GM12875 (cell line): ENCODE measurements at regions not wholly inside any gene's neighbourhood (a gene's known extent, or its start where the extent isn't known, plus 50 kb on each side); places are given as distances from the start of the nearest gene placed in this dataset.

Source experiments
- H3K4me3 ChIP-seq: one replicate; pipeline ENCODE4 v1.5.1; 2011; ENCODE audit warnings: low read depth, low read length, control low read depth
- TF ChIP-seq, protein P1 (sequence below): IDR thresholded peaks from 2 replicates; pipeline ENCODE4 v1.5.1; 2011; ENCODE audit warnings: low read depth, mild to moderate bottlenecking, control low read depth, inconsistent platforms, low read length, moderate library complexity, borderline replicate concordance; ENCODE audit not compliant: insufficient read depth

DNA sequence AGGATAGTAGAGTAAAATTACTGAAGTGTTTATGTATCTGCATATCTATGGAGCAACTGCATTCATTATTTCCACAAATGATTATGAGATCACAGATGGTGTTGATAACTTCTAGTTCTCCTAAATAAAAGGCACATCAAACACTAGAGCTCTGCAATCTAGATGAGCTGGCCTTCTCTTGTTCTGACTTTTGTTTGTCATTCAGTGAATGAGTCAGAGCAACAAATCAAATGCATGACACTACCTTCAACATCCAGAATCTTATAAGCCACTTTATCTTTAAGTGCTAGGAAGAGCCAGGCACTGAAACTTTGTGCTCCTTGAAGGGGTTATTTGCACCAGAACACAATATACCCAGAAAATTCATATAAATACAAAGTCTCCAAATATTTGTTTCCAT lies 456.0 kb downstream of the PCDH17 start:
- TF ChIP-seq, protein P1, sequence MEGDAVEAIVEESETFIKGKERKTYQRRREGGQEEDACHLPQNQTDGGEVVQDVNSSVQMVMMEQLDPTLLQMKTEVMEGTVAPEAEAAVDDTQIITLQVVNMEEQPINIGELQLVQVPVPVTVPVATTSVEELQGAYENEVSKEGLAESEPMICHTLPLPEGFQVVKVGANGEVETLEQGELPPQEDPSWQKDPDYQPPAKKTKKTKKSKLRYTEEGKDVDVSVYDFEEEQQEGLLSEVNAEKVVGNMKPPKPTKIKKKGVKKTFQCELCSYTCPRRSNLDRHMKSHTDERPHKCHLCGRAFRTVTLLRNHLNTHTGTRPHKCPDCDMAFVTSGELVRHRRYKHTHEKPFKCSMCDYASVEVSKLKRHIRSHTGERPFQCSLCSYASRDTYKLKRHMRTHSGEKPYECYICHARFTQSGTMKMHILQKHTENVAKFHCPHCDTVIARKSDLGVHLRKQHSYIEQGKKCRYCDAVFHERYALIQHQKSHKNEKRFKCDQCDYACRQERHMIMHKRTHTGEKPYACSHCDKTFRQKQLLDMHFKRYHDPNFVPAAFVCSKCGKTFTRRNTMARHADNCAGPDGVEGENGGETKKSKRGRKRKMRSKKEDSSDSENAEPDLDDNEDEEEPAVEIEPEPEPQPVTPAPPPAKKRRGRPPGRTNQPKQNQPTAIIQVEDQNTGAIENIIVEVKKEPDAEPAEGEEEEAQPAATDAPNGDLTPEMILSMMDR = no peak
- H3K4me3 ChIP-seq = no peak overlapping the region

DNA sequence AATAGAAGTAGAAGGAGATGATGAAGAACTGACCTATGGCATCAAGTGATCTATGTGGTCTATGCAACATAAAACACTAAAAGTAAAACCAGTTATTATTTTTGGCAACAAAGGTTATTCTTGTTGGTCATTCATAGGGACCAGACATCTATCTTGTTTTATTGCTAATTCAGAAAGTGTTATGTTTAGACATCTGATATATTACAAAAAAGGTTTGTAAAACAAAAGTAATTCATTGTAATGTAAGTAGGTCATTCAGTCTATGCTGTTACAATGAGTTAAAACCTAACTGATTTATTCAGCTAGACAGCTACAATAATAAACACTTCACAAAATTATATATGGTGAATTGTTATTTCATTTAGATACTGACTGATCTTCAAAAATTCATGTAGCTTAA lies 461.9 kb downstream of the PCDH17 start:
- TF ChIP-seq, protein P1 = no peak
- no peak overlapping the region for H3K4me3 ChIP-seq

DNA sequence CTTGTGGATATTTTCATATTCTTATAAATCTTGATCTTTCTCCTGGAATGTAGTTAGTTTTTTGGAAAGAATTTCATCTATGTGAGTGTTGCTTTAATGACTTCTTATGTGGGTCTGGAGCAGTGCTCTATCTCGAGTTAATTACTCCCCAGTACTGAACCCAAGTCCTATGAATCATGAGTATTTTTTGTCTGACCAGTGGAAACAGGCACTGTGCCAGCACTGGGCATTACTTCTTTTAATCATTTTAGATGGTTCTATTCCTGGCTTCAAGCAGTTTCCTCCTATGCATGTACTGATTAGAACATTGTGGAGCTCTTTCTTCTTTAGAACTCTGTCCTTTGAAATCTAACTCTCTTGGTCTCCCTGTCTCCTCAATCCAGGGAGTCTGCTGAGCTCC lies 466.3 kb downstream of the PCDH17 start:
- H3K4me3 ChIP-seq = no peak overlapping the region
- TF ChIP-seq, protein P1 = no peak

DNA sequence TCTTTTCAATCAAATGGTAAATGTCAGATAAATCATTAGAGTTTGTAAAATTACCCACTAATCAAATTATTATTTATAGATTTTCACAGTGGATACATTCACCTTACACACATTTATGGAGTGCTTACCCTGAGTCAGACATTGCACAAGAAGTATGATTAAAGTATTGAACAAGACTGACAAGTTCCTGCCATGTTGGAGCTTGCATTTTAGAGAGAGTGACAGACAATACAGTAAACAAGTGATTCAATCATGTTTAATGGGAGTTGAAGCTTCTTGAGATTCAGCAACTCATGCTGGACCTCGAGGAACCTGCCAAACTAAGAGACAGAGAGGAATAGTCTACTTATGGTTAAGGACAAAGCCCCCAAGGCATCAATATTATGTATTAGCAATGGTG lies 487.8 kb downstream of the PCDH17 start:
- TF ChIP-seq, protein P1 = no peak

DNA sequence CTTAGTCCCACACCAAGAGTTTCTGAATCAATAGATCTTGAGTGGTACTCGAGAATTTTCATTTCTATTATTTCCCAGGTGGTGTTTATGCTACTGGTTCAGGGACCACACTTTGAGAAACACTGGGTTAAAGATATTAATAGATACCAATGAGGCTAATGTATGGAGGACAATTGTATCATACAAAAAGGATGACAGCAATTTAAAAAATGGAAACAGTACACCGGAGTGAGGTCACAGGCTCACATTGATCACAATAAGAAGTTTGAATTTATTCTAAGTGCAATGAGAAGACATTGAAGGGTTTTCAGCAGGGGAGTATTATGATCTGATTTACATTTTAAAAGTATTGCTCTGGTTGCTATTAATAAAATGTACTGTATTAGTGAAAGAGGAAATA lies 488.3 kb downstream of the PCDH17 start:
- TF ChIP-seq, protein P1 = no peak
- no peak overlapping the region for H3K4me3 ChIP-seq

More for the DNA sequence above, 487.8 kb downstream of the PCDH17 start:
- no peak overlapping the region for H3K4me3 ChIP-seq

DNA sequence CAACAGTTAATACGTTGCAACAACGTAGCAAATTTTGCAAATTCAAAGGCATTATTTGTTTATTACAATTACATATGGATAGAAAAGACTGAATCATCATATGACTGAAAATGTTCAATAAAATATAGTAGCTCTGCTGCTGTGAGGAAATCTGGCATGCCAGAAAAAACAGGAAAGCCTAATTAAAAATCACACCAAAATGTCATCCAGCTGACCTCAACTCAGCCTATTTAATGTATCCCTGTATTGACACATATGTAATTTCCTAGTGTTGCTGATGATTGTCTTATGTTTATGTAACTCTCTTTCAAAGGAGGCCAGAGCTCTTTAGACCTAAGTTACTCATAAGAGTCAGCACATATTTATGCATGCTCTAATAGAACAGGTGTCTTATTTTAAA lies 495.0 kb downstream of the PCDH17 start:
- no peak overlapping the region for H3K4me3 ChIP-seq
- TF ChIP-seq, protein P1 = no peak

DNA sequence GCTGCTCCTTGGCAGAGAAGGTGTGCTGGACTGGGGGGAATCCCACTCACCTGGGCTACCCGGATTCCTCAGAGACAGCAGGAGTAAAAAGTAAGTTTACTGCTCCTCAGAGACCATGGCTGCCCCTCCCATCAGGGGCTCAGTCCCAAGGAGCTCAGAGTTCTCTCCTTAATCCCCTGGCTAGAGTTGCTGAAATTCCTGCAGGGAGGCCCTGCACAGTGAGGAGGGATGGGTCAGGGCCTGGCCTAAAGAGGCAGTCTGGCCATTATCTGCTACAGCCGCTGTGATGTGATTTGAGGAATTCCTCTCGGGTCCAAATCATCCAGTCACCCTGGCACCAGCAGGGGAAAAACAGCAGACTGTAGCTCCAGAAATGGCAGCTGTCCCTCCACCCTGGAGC lies 502.5 kb downstream of the PCDH17 start:
- TF ChIP-seq, protein P1 = no peak
- H3K4me3 ChIP-seq = no peak overlapping the region
